ENCODE measurements at regions not wholly inside any gene's neighbourhood (a gene's known extent, or its start where the extent isn't known, plus 50 kb on each side); places are given as distances from the start of the nearest gene placed in this dataset.
A peak's percentile ranks its signal among the peaks of the same experiment; 100 is the strongest.

DNA sequence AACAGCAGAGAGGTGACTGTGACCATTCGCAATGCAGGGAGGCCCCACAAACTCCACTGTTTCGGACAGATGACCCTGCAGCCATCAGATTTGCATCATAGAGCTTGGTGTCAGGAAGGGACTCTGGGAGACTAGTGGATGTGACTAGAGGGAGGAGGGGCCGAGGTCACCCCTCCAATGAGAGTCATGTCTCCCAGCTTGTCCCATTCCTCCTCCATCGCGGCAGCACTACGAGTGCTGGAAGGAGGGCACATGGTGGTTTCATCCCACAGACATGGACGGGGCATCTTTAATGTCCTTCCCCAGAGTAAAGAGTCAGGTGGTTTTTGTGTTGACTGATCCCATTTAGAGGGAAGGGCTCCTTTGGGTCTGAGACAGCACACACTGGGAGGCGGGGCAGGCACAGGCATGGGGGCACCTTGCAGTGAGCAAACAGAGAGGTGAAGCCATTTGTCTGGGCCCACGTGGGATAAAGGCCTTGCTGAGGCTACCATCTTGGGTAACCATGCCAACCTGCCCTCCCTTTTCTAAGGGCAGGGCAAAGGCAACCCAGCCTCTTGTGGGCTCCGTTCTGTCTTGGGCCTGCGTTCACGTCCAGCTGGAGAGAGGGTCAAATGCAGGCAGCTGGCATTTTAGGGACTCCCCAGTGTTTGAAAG lies 208.1 kb downstream of the ASB1 start:
- DNase-seq (ENCODE audit: low spot score): no peak

DNA sequence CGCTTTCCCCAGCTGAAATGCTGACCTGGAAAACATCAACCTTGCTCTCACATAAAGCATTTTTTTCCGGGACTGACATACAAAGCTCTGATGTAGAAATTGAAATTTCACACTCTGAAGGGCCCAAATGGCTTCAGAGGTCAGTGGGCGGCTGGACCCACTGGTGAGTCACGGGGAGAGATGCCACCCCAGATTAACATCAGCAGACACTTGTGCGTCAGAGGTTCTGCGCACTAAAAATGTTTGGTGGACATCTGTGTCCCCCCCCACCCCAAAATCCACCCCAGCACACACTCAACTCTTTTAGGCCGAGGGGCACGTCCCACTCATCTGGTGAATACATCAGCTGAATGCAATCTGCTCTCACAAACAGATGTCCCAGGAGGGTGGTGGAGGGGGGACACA lies 208.9 kb downstream of the ASB1 start:
- peak; percentile 23 for DNase-seq (ENCODE audit: low spot score)

GRCh38 chr2:238636269-238637073 lies 209.7 kb downstream of the ASB1 start:
- DNase-seq (ENCODE audit: low spot score): no peak

GRCh38 chr2:238638100-238638981 lies 209.5 kb upstream of the TWIST2 start:
- peak; percentile 6 for DNase-seq (ENCODE audit: low spot score)

DNA sequence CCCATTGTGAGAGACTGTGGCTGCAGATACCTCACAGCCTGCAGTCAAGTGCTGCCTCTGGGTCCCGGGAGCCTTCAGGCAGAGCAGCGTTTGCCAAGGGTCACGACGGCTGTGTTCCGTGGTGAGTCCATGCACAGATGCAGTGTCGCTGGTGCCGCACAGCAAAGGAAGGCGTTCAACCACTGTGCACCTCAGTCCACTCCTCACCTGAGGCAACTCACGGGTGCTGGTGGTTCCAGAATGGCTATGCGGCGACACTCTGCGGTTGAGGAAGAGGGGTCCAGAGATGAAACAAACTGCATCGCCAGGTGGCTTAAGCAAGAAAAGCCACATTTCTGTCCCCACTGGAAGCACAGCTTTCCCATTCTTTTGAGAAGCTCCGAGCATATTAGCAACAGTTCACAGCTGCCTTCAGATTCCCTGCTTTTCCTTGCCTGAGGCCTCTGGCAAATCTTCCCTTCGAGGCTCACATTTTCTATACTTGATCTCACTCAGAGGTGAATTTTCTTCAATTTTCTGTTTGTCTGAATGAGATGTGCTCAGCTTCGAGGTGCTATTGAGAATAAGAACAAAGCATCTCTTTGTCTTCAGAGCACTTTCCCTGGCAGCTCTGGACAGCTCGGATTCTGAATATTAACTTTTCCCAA lies 208.8 kb upstream of the TWIST2 start:
- peak; percentile 4 for DNase-seq (ENCODE audit: low spot score)

GRCh38 chr2:238640486-238640885 lies 207.4 kb upstream of the TWIST2 start:
- peak; percentile 5 for DNase-seq (ENCODE audit: low spot score)

DNA sequence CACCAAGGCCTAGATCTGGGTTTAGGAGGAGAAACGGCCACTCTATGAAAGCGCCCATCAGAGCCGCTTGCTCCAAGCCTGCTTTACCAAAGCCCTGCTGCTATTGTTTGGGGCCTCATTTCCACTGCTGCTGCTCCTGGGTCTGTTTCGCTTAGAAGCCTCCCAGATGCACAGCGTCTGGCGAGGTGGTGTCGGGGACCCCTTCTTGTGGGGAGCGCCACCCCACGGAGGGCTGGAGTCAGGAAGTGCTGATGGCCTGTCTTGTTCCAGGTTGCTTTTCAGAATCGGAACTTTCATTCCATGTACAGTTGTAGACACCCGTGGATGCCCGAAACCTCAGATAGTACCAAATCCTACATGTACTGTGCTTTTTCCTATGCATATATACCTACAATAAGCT lies 204.9 kb upstream of the TWIST2 start:
- DNase-seq (ENCODE audit: low spot score): no peak

DNA sequence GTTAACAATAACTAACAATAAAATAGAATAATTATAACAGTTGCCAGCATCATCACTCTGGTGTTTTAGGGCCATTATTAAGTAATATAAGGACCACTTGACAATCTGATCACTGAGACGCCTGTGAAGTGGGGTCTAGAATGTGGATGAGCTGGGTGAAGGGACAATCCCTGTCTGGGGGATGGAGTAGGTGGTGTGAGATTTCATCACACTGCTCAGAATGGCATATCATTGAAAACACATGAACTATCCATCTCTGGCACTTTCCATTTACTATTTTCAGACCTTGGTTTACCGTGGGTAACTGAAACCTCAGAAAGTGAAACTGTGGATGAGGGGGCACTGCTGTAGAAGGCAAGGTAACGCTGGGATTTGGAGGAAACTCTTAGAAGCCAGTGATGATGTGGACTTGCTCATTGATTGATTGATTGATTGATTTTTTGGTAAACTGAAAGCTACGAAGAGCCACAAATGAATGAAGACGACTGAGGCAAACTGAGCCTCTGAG lies 204.4 kb upstream of the TWIST2 start:
- no peak for DNase-seq (ENCODE audit: low spot score)

DNA sequence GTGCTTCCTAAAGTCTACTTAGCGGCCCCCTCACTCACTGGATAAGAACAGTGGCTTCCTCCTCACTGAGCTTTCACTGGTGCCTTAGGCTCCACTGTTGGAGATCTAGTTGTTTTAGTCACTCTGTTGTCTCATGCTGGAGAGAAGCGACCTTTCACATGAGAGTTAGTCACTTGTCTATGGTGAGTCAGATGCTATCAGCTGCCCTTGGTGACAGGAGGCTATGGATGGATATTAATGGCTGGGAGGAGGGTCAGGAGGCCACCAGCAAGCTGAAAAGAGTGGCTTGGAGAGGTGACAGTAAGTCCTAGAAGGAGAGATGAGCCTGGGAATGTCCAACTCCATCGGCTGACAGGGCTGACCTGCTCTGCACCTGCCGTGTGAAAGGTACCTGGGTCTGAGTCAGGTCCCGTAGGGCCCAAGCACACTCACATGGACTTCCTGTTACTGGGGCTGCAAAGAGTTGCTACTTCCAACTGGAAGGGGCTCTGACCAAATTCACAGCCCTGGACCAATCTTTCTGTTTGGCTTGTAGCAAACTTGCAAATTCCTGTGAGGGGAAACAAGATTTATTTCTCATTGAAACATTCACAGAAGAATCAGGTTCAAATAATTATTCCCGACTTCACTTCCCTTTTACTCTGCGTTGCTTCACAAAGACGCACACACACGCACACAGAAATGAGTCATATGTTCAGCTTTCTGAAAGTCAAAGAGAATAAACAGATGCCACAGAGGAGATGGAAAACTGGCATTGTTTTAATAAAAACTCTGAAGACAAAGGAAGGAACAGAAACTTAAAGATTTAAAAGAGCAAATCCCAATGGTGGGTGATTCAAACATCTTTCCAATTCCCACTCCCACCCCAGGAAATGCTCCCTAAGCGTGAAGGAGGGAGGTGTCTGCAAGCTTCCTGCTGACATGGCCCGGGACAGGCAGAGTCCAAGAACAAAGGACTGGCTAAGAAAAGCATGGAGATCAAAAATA lies 203.5 kb upstream of the TWIST2 start:
- DNase-seq (ENCODE audit: low spot score): no peak

GRCh38 chr2:238645095-238645494 lies 202.8 kb upstream of the TWIST2 start:
- no peak for DNase-seq (ENCODE audit: low spot score)

GRCh38 chr2:238645716-238646115 lies 202.2 kb upstream of the TWIST2 start:
- DNase-seq (ENCODE audit: low spot score): no peak

GRCh38 chr2:238646281-238646680 lies 201.6 kb upstream of the TWIST2 start:
- no peak for DNase-seq (ENCODE audit: low spot score)

DNA sequence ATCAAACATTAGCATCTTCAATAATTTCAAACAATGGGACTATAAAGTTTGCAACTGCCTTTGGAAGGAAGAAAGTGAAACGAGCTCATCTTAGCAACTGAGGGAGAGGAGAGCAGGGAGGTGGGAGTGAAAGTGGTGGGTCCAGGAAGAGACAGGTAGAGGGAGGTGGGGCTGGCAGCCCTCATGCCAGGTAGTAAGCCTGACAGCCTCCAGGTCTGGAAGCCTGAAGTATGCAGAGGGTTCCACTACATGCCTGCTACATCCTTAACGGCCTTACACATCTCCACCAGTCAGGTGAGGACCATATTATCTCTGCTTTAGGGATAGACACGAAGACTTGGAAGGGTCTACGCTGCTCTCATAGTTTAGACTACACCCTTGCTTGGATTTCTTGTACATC lies 201.1 kb upstream of the TWIST2 start:
- no peak for DNase-seq (ENCODE audit: low spot score)

- DNase-seq (ENCODE audit: low spot score): no peak
These were observed 198.8 kb upstream of the TWIST2 start for GRCh38 chr2:238649123-238649522.

- no peak for DNase-seq (ENCODE audit: low spot score)
These were observed 197.9 kb upstream of the TWIST2 start for GRCh38 chr2:238649936-238650518.

GRCh38 chr2:238650536-238650935 lies 197.3 kb upstream of the TWIST2 start:
- peak; percentile 6 for DNase-seq (ENCODE audit: low spot score)

GRCh38 chr2:238651306-238652052 lies 196.4 kb upstream of the TWIST2 start:
- no peak for DNase-seq (ENCODE audit: low spot score)

- no peak for DNase-seq (ENCODE audit: low spot score)
These were observed 195.7 kb upstream of the TWIST2 start for GRCh38 chr2:238652053-238652770.

GRCh38 chr2:238652771-238653157 lies 195.1 kb upstream of the TWIST2 start:
- no peak for DNase-seq (ENCODE audit: low spot score)
